ENCODE measurements at regions not wholly inside any gene's neighbourhood (a gene's known extent, or its start where the extent isn't known, plus 50 kb on each side); places are given as distances from the start of the nearest gene placed in this dataset.

DNA sequence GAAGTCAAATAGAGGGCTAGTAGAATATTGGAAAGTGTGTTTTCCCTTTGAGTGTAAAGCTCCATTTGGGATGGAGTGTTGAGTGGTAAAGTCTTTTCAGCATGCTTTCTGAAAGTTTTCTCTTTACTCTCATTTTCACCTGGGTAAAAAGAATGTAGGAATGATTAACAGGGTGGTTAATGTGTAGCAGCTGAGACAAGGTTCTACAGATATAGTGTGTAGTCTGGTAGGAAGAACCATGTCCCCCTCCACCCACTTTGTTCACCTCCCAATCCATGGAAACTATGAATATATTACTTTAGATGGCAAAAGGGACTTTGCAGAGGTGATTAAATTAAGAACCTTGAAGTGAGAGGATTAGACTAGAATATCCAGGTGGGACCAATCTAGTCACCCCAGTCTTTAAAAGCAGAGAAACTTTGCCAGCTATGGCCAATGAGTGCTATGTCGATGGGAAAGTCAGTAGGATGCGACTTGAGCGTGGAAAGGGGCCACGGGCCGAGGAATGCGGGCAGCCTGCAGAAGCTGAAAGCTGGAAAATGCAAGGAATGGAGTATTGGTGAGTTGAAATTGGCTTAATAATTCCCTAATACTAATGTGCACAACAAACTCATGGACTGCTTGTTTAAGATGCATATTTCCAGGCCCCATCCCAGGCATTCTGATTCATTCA is 166.3 kb upstream of the AHR start:
- POLR2A ChIA-PET = no interaction called here
- CTCF ChIA-PET = no interaction called here

DNA sequence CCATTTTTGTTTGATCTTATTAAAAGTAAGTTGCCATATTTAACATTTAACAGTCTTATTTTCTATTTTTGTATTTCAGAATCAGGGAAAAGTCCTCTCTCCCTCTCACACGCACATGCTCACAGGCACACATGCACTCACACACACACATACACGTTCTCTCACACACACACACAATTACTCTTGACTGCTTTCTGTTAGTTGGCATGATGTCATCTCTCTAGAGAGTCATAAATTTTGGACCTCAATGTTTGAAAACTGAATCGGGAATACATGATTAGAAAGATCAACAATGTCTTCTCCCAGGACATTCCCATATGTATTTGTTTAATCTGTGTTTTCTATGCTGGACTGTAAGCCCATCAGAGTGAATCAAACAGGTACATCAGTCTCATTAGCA is 165.7 kb upstream of the AHR start:
- TF ChIP-seq, protein P1, sequence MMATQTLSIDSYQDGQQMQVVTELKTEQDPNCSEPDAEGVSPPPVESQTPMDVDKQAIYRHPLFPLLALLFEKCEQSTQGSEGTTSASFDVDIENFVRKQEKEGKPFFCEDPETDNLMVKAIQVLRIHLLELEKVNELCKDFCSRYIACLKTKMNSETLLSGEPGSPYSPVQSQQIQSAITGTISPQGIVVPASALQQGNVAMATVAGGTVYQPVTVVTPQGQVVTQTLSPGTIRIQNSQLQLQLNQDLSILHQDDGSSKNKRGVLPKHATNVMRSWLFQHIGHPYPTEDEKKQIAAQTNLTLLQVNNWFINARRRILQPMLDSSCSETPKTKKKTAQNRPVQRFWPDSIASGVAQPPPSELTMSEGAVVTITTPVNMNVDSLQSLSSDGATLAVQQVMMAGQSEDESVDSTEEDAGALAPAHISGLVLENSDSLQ (IDR thresholded peaks at IDR 0.05) = peak; percentile 43
- TF ChIP-seq FOXK2 (IDR thresholded peaks at IDR 0.05) (no peak), LEF1 (IDR thresholded peaks at IDR 0.05; ENCODE audit: borderline replicate concordance) (no peak), TARDBP (IDR thresholded peaks at IDR 0.05) (no peak), FOXA1 (IDR thresholded peaks at IDR 0.05) (no peak)
- ChIA-PET POLR2A (no interaction called here), CTCF (no interaction called here)
- no peak for DNase-seq (ENCODE audit: extremely low spot score)

More for the DNA sequence above, 166.3 kb upstream of the AHR start:
- TF ChIP-seq SUZ12 (IDR thresholded peaks at IDR 0.05) = no peak
- TF ChIP-seq CTBP1 (IDR thresholded peaks at IDR 0.05; ENCODE audit: borderline replicate concordance) = no peak
- TF ChIP-seq BHLHE40 (IDR thresholded peaks at IDR 0.05; ENCODE audit: borderline replicate concordance) = no peak
- TF ChIP-seq LEF1 (IDR thresholded peaks at IDR 0.05; ENCODE audit: borderline replicate concordance) = no peak
- TF ChIP-seq SP1 (IDR thresholded peaks at IDR 0.05) = no peak
- no peak for TF ChIP-seq TARDBP (IDR thresholded peaks at IDR 0.05)
- TF ChIP-seq NFRKB (IDR thresholded peaks at IDR 0.05) = no peak
- DNase-seq (ENCODE audit: extremely low spot score) = no peak

DNA sequence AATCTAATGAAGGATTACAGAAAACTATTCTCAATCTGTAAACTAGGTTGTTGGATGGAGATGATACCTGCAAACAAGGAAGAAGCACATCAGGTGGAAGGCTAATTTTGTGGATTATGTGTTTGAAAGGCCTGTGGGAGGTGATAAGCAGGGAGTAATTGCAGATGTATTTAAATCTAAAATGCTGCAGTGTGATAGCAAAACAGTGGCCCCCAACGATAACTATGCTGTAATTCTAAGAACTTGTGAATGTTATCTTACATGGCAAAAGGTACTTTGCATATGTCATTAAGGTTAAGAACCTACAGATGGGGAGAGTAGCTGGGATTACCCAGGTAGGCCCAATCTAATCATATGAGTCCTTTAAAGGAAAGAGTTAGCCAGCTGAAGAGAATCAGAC is 164.5 kb upstream of the AHR start:
- CTCF ChIA-PET = no interaction called here
- no peak for TF ChIP-seq L3MBTL2 (conservative IDR thresholded peaks at IDR 0.05)
- TF ChIP-seq FOXA1 (IDR thresholded peaks at IDR 0.05) = no peak
- TF ChIP-seq ZNF384 (IDR thresholded peaks at IDR 0.05) = no peak
- TF ChIP-seq ARNT (IDR thresholded peaks at IDR 0.05) = no peak
- TF ChIP-seq SUZ12 (IDR thresholded peaks at IDR 0.05) = no peak
- TF ChIP-seq NFRKB (IDR thresholded peaks at IDR 0.05) = no peak
- no peak for TF ChIP-seq TARDBP (IDR thresholded peaks at IDR 0.05)
- TF ChIP-seq FOXM1 (IDR thresholded peaks at IDR 0.05; ENCODE audit: borderline replicate concordance) = no peak
- no peak for TF ChIP-seq FOXK2 (IDR thresholded peaks at IDR 0.05)
- no peak for TF ChIP-seq LEF1 (IDR thresholded peaks at IDR 0.05; ENCODE audit: borderline replicate concordance)
- TF ChIP-seq, protein P1 (IDR thresholded peaks at IDR 0.05) = no peak
- no peak for TF ChIP-seq BHLHE40 (IDR thresholded peaks at IDR 0.05; ENCODE audit: borderline replicate concordance)
- TF ChIP-seq HDGF (IDR thresholded peaks at IDR 0.05; ENCODE audit: borderline replicate concordance) = no peak
- no peak for TF ChIP-seq ELF4 (IDR thresholded peaks at IDR 0.05)
- TF ChIP-seq SP1 (IDR thresholded peaks at IDR 0.05) = no peak
- TF ChIP-seq CTBP1 (IDR thresholded peaks at IDR 0.05; ENCODE audit: borderline replicate concordance) = no peak
- POLR2A ChIA-PET = no interaction called here
- no peak for DNase-seq (ENCODE audit: extremely low spot score)

DNA sequence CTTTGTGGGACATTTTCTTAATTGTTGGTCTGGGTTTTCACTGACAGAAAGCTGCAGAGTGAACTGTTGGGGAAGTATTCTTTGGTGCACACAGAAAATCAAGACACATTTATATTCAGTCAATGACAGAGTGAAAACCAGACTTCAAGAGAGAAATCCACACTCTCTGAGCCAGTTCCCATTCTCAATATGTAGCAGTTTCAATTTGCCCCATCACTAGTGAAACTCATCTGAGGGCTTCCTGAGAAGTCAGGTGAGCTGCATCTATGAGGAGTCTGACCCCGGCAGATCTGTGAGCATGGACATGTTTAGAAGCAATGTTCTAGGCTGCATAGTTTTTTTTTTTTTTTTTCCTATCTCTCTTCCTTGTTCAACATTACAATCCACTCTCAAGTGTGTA is 163.7 kb upstream of the AHR start:
- DNase-seq (ENCODE audit: extremely low spot score) = no peak
- ChIA-PET POLR2A (no interaction called here), CTCF (no interaction called here)
- TF ChIP-seq LEF1 (IDR thresholded peaks at IDR 0.05; ENCODE audit: borderline replicate concordance) (no peak), ELF4 (IDR thresholded peaks at IDR 0.05) (no peak)
- TF ChIP-seq, protein P1 (IDR thresholded peaks at IDR 0.05) = no peak

DNA sequence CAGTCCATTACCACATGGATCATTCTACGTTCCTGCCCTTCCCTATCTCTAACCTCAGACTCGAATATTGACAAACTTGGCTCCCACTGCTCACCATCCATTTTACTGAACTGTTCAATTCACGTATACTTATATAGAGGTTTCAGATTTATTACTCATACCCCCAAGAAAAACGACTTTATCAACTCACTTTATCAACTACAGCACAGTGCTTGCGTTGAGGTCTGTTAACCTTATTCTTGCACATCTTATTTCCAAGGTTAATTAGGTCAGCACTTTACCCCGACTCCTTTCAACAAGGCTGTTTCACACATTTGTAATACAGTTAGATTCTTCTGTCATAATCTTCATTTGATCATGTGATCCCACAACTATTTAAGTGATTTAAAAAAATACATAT is 162.3 kb upstream of the AHR start:
- DNase-seq (ENCODE audit: extremely low spot score) = no peak
- CTCF ChIA-PET = no interaction called here
- POLR2A ChIA-PET = no interaction called here
- TF ChIP-seq LEF1 (IDR thresholded peaks at IDR 0.05; ENCODE audit: borderline replicate concordance) (no peak), BHLHE40 (IDR thresholded peaks at IDR 0.05; ENCODE audit: borderline replicate concordance) (no peak), L3MBTL2 (conservative IDR thresholded peaks at IDR 0.05) (no peak), SUZ12 (IDR thresholded peaks at IDR 0.05) (no peak), CTBP1 (IDR thresholded peaks at IDR 0.05; ENCODE audit: borderline replicate concordance) (no peak), HDGF (IDR thresholded peaks at IDR 0.05; ENCODE audit: borderline replicate concordance) (no peak), ARNT (IDR thresholded peaks at IDR 0.05) (no peak), FOXM1 (IDR thresholded peaks at IDR 0.05; ENCODE audit: borderline replicate concordance) (no peak), TARDBP (IDR thresholded peaks at IDR 0.05) (no peak), ELF4 (IDR thresholded peaks at IDR 0.05) (no peak), SP1 (IDR thresholded peaks at IDR 0.05) (no peak), ZNF384 (IDR thresholded peaks at IDR 0.05) (no peak), FOXA1 (IDR thresholded peaks at IDR 0.05) (no peak), FOXK2 (IDR thresholded peaks at IDR 0.05) (no peak), NFRKB (IDR thresholded peaks at IDR 0.05) (no peak)
- TF ChIP-seq, protein P1 (IDR thresholded peaks at IDR 0.05) = no peak

DNA sequence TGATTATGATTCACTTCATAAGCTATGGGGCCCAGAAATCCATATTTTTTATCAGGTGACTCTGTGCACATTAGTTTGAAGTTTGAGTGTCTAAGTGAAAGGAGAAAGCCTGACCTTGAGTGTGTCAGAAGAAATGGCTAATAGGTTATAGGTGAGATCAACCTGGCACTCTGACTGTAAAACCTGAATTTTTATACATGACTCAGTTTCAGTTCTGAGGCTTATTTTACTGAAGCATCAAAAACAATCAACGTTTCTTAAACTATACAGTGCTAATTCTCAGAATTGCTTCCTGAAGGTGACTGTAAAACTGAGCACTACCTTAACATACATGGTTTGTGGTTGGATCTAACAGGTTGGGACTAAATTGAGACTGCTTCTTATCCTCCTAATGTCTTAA is 159.4 kb upstream of the AHR start:
- ChIA-PET CTCF (no interaction called here), POLR2A (interaction anchor here (1.8 kb wide), 1 partner anchor 8 kb away, joined by 5 read pairs; no protein-coding TSS in a partner anchor)
- no peak for DNase-seq (ENCODE audit: extremely low spot score)
- TF ChIP-seq SUZ12 (IDR thresholded peaks at IDR 0.05) (no peak), LEF1 (IDR thresholded peaks at IDR 0.05; ENCODE audit: borderline replicate concordance) (no peak), NFRKB (IDR thresholded peaks at IDR 0.05) (no peak), ZNF384 (IDR thresholded peaks at IDR 0.05) (no peak), FOXK2 (IDR thresholded peaks at IDR 0.05) (no peak), FOXA1 (IDR thresholded peaks at IDR 0.05) (no peak), FOXM1 (IDR thresholded peaks at IDR 0.05; ENCODE audit: borderline replicate concordance) (no peak), BHLHE40 (IDR thresholded peaks at IDR 0.05; ENCODE audit: borderline replicate concordance) (no peak), ELF4 (IDR thresholded peaks at IDR 0.05) (no peak)
- TF ChIP-seq, protein P1 (IDR thresholded peaks at IDR 0.05) = no peak
